Right lobe of liver (tissue), 6 donors: ENCODE measurements at regions not wholly inside any gene's neighbourhood (a gene's known extent, or its start where the extent isn't known, plus 50 kb on each side); places are given as distances from the start of the nearest gene placed in this dataset.

Source experiments
- ATAC-seq, 4 donors: fragments of 200-7000 bp; cut with Tn5 transposase; one replicate each; pipeline ENCODE4 v1.9.1; 2020; ENCODE audit warnings: mild to moderate bottlenecking in 4 of 4, moderate library complexity in 4 of 4
- DNase-seq, 3 donors: peaks; one replicate each; pipeline ENCODE4 v3.0.0-alpha.2; 2020
- H3K27ac ChIP-seq, 3 donors: fragments of 200-600 bp; one replicate each; pipeline ENCODE4 v1.8.0; 2022
- H3K27me3 ChIP-seq, 2 donors: fragments of 200-600 bp; one replicate each; pipeline ENCODE4 v1.8.0; 2022
- H3K36me3 ChIP-seq, 4 donors: fragments of 200-600 bp; sonication (generic) in 1 of 4; one replicate each; pipeline versions ENCODE4 v1.5.1 to v1.8.0; 2017 to 2022; ENCODE audit warnings: control low read depth in 1 of 4
- H3K4me1 ChIP-seq, 4 donors: fragments of 200-600 bp; sonication (generic) in 1 of 4; one replicate each; pipeline versions ENCODE4 v1.5.1 to v1.8.0; 2017 to 2022; ENCODE audit warnings: control low read depth in 1 of 4
- H3K4me3 ChIP-seq, 3 donors: fragments of 200-600 bp; one replicate each; pipeline ENCODE4 v1.8.0; 2022
- H3K9me3 ChIP-seq, 4 donors: fragments of 200-600 bp; sonication (generic) in 1 of 4; one replicate each; pipeline versions ENCODE4 v1.5.1 to v1.8.0; 2017 to 2022; ENCODE audit warnings: control low read depth in 1 of 4
- POLR2A ChIP-seq: fragments of 450-650 bp; IDR thresholded peaks from one replicate; pipeline ENCODE4 v1.6.1; 2017; ENCODE audit warnings: antibody characterized with exemption, mild to moderate bottlenecking
- WGBS: methylation state at CpG from one replicate; pipeline ENCODE4 v1.1.6; 2018; ENCODE audit warnings: low coverage, low lambda C conversion rate; ENCODE audit not compliant: insufficient coverage; ENCODE audit errors: missing lambda C conversion rate; 5-methylcytosine and 5-hydroxymethylcytosine counted together
- intact Hi-C, 2 donors: fragments of 100-400 bp; cut with DNase I; formaldehyde crosslinking; loops; one replicate each; pipeline versions ENCODE4 v1.11.2 to v1.14.1; 2022
- TF ChIP-seq, protein P1 (sequence below), 4 donors: fragments of 200-600 bp in 3 of 4; fragments of 450-650 bp in 1 of 4; IDR thresholded peaks; one replicate each; pipeline versions ENCODE4 v1.5.1 to v1.8.0; 2016 to 2022; ENCODE audit warnings: antibody characterized with exemption in 4 of 4, mild to moderate bottlenecking in 2 of 4
- donor health status: DM: no; HTN: yes; CAD: no.
- donor health status: DM: no; HTN: no; CAD: no.
- donor health status: DM: no; HTN: no; CAD: no.
- donor health status: DM: no; HTN: yes; CAD: no.
- donor health status: DM: no; HTN: yes; CAD: no.

DNA sequence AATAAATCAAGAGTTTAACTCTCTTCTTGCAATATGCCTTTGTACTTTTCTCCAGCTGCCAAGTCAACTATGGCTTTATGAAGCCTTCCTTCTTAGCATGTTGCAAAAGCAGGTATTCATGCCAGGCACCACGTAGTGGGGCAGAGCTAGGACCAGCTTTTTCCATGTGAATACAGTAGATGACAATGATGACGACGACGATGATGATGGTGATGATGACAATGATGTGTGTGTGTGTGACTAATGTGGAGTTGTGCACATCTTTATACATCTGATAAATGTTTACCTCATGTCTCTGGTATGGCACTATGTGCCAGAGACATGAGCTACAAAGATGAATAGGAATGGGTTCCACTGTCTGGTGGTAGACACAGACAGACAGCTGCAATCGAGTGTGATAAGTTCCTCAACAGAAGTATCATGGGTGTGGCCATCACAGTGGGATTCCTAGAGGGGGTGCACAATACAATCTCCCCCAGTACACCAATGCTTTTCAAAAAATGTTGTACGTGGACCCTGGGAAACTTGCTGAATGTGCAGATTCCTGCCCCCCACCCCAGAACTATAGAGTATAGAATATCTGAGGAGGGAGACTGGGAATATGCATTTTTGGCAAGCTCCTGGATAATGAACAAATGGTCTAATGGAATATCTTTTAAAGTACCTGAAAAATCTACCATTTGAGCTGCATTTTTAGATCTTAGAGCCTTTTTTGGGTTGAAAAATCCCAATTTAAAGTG, 183.4 kb downstream of the ABCC12 start:
- DNase-seq (no peak), ATAC-seq (no peak)
- Histone ChIP-seq H3K4me3 (no peak overlapping the region), H3K4me1 (no peaks in the 10 kb centered on the region), H3K9me3 (no peaks in the 10 kb centered on the region), H3K36me3 (no peaks in the 10 kb centered on the region), H3K27me3 (no peaks in the 10 kb centered on the region), H3K27ac (no peak overlapping the region)
- TF ChIP-seq, protein P1, sequence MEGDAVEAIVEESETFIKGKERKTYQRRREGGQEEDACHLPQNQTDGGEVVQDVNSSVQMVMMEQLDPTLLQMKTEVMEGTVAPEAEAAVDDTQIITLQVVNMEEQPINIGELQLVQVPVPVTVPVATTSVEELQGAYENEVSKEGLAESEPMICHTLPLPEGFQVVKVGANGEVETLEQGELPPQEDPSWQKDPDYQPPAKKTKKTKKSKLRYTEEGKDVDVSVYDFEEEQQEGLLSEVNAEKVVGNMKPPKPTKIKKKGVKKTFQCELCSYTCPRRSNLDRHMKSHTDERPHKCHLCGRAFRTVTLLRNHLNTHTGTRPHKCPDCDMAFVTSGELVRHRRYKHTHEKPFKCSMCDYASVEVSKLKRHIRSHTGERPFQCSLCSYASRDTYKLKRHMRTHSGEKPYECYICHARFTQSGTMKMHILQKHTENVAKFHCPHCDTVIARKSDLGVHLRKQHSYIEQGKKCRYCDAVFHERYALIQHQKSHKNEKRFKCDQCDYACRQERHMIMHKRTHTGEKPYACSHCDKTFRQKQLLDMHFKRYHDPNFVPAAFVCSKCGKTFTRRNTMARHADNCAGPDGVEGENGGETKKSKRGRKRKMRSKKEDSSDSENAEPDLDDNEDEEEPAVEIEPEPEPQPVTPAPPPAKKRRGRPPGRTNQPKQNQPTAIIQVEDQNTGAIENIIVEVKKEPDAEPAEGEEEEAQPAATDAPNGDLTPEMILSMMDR (IDR thresholded peaks at IDR 0.05), result no peak
- no peak for TF ChIP-seq POLR2A
- 34% methylated on average over 6 of the region's 6 CpGs for WGBS
- intact Hi-C loops, result no loop called here

DNA sequence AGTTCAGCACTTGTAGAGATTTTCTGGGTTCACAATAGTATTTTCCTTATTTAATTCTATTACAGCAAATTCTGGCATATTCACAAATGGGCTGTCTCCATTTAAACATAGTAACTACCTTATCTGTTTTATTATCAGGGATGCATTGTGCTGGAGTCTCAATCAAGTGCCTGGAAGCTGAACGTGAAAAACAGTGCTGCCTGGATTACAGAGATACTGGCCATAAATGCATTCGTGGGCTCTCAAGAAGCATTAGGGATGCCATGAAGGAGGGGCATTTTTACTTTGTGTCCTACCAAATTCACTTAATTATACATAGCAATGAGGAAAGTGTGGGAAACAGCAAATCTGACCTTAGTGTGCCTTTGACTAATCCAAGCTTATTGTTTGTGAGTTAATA, 184.6 kb downstream of the ABCC12 start:
- intact Hi-C loops, result no loop called here
- no peak overlapping the region for H3K4me3 ChIP-seq
- DNase-seq (no peak), ATAC-seq (no peak)
- no peak for TF ChIP-seq POLR2A
- TF ChIP-seq, protein P1 (IDR thresholded peaks at IDR 0.05), result no peak
- H3K9me3 ChIP-seq, result no peaks in the 10 kb centered on the region
- H3K36me3 ChIP-seq, result no peaks in the 10 kb centered on the region
- 40% methylated on average over 2 of the region's 2 CpGs for WGBS
- H3K4me1 ChIP-seq, result no peaks in the 10 kb centered on the region
- no peak overlapping the region for H3K27ac ChIP-seq
- no peaks in the 10 kb centered on the region for H3K27me3 ChIP-seq

DNA sequence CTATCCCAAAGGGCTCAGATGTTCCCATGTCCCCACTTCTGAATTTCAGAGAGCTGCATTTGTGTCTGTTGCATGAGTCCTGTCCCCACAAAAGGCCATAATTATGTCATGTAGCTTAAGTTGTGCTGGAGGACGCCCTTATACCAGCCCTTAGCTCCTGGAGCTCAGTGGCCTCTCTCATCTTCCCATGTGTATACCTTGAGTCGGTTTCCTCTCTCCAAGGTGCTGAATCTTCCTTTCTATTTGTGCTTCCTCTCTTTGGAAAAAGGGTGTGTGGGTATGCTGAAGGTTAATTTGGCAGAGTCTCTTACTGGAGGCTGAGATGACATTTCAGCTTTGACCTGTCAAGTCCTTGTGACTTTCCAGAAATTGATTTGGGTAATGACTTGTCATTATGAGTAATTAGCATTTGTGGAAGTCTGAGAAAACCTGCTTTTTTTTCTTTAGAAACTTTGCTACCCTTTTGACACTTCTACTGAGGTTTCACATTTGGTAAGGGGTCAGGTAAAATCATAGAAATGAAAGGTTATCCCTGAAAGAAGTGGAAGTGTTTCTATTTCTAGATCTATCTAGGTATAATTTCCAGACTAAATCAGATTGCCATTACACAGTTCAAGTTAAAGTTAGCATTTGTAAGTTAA, 185.4 kb downstream of the ABCC12 start:
- TF ChIP-seq POLR2A, result no peak
- TF ChIP-seq, protein P1 (IDR thresholded peaks at IDR 0.05), result no peak
- intact Hi-C loops, result no loop called here
- Histone ChIP-seq H3K27ac (no peak overlapping the region), H3K27me3 (no peaks in the 10 kb centered on the region), H3K4me3 (no peak overlapping the region), H3K36me3 (no peaks in the 10 kb centered on the region), H3K9me3 (no peaks in the 10 kb centered on the region), H3K4me1 (no peaks in the 10 kb centered on the region)
- 4% methylated on average over 2 of the region's 2 CpGs for WGBS
- ATAC-seq, result peak in 2 of 4 donors; percentile 29 to 32
- no peak for DNase-seq

DNA sequence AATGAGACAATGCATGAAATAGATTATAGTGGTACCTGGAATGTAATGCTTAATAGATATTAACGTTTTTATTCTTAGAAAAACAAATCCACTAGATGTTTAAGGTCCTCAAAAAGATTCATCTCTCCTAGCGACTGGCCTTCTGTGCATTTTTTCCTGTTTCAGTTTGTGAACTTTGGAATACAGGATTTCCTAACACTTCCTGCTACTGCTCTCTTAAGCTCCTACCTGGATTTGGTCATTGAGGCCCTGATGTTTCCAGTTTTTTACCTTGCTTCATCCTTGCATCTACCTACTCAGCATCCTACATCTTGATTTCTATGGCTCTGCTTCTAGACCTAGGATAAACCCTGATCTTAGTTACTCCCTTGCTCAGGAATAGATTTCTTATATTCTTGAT, 188.4 kb downstream of the ABCC12 start:
- no peak overlapping the region for H3K4me3 ChIP-seq
- ATAC-seq (no peak), DNase-seq (no peak)
- intact Hi-C loops, result no loop called here
- WGBS, result 21% methylated on average over 2 of the region's 2 CpGs
- no peaks in the 10 kb centered on the region for H3K4me1 ChIP-seq
- no peaks in the 10 kb centered on the region for H3K27me3 ChIP-seq
- TF ChIP-seq, protein P1 (IDR thresholded peaks at IDR 0.05), result no peak
- TF ChIP-seq POLR2A, result no peak
- H3K36me3 ChIP-seq, result no peaks in the 10 kb centered on the region
- no peaks in the 10 kb centered on the region for H3K9me3 ChIP-seq
- H3K27ac ChIP-seq, result no peak overlapping the region
